ENCODE measurements at regions not wholly inside any gene's neighbourhood (a gene's known extent, or its start where the extent isn't known, plus 50 kb on each side); places are given as distances from the start of the nearest gene placed in this dataset.

DNA sequence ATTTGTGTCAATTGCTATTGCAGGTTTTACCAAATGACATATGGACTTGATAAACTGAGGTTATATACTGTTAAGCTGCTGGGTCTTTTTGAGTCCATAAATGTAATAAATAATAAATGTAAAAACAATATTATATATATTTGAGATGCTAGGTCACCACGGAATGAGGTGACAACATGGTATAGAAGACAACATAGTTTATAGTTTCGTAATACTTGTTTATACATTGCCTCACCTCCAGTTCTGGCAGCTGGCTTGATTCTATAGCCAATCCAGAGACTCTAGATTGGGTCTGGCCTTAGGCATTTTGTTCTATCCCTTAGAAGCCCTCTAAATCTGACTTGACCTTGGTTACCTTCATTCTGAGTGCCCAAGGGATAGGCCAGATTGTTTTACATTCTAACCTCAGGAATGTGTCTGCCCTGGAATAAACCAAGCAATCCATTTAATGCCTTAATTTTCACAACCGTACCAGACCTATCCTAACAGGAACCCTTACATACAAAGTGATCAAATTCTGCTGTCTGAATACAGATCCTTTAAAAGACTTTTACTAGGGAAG, 61.5 kb upstream of the STXBP5 start:
- TF ChIP-seq, protein P1, sequence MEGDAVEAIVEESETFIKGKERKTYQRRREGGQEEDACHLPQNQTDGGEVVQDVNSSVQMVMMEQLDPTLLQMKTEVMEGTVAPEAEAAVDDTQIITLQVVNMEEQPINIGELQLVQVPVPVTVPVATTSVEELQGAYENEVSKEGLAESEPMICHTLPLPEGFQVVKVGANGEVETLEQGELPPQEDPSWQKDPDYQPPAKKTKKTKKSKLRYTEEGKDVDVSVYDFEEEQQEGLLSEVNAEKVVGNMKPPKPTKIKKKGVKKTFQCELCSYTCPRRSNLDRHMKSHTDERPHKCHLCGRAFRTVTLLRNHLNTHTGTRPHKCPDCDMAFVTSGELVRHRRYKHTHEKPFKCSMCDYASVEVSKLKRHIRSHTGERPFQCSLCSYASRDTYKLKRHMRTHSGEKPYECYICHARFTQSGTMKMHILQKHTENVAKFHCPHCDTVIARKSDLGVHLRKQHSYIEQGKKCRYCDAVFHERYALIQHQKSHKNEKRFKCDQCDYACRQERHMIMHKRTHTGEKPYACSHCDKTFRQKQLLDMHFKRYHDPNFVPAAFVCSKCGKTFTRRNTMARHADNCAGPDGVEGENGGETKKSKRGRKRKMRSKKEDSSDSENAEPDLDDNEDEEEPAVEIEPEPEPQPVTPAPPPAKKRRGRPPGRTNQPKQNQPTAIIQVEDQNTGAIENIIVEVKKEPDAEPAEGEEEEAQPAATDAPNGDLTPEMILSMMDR (IDR thresholded peaks at IDR 0.05): no peak
- no peak for TF ChIP-seq EP300 (IDR thresholded peaks at IDR 0.05)
